Activated CD8-positive, alpha-beta T cell treated with anti-CD3 and anti-CD28 coated beads for 36 hours (primary cell): ENCODE measurements at regions not wholly inside any gene's neighbourhood (a gene's known extent, or its start where the extent isn't known, plus 50 kb on each side); places are given as distances from the start of the nearest gene placed in this dataset.
"Not testable (repeated sequence)": the region's sequence is repeated elsewhere in the genome, so short reads cannot be mapped to it uniquely, and the experiment has no call there.

Experiments
- ATAC-seq: fragments of 200-7000 bp; cut with Tn5 transposase; one replicate; pipeline ENCODE4 v1.10.0; 2021; ENCODE audit warnings: mild to moderate bottlenecking, moderate library complexity
- CTCF ChIA-PET: fragments of 350-600 bp; sonication (Branson Sonifier 250); formaldehyde crosslinking; loops from one replicate; lab custom pipeline; 2021; ENCODE audit warnings: antibody characterized with exemption; lab: Charles Lee
- POLR2A ChIA-PET: fragments of 350-600 bp; sonication (Branson Sonifier 250); formaldehyde crosslinking; loops from one replicate; lab custom pipeline; 2021; ENCODE audit warnings: antibody characterized with exemption; lab: Charles Lee
- DNase-seq: peaks from one replicate; pipeline ENCODE4 v3.0.0-alpha.2; 2020
- H3K27ac Mint-ChIP-seq: one replicate; pipeline ENCODE4 v1.8.0; 2021; ENCODE audit warnings: mild to moderate bottlenecking, mixed read lengths
- H3K27me3 Mint-ChIP-seq: one replicate; pipeline ENCODE4 v1.8.0; 2021; ENCODE audit warnings: mixed read lengths
- H3K36me3 Mint-ChIP-seq: one replicate; pipeline ENCODE4 v1.8.0; 2021; ENCODE audit warnings: low read depth, mixed read lengths
- H3K4me1 Mint-ChIP-seq: one replicate; pipeline ENCODE4 v1.8.0; 2021; ENCODE audit warnings: low read depth, mixed read lengths
- H3K4me3 Mint-ChIP-seq: one replicate; pipeline ENCODE4 v1.8.0; 2021; ENCODE audit warnings: mild to moderate bottlenecking, moderate library complexity, mixed read lengths
- H3K9me3 Mint-ChIP-seq: one replicate; pipeline ENCODE4 v1.8.0; 2021; ENCODE audit warnings: mixed read lengths
- intact Hi-C: fragments of 100-400 bp; cut with micrococcal nuclease; formaldehyde crosslinking; loops from one replicate; pipeline ENCODE4 v1.10.0; 2022
- TF ChIP-seq, protein P1 (sequence below): fragments of 200-600 bp; IDR thresholded peaks from one replicate; pipeline ENCODE4 v1.8.0; 2022; ENCODE audit warnings: antibody characterized with exemption, mild to moderate bottlenecking

GRCh38 chr15:81921163-81921562, 124.7 kb downstream of the MEX3B start:
- no peaks in the 10 kb centered on the region for H3K4me1 Mint-ChIP-seq
- H3K9me3 Mint-ChIP-seq: peaks cover 17% of the 10 kb centered on the region
- H3K27ac Mint-ChIP-seq: no peak overlapping the region
- intact Hi-C loops: no loop called here
- H3K4me3 Mint-ChIP-seq: no peak overlapping the region
- POLR2A ChIA-PET: no interaction called here
- CTCF ChIA-PET: no interaction called here
- peaks cover 2% of the 10 kb centered on the region for H3K27me3 Mint-ChIP-seq
- peaks cover 4% of the 10 kb centered on the region for H3K36me3 Mint-ChIP-seq
- DNase-seq (no peak), ATAC-seq (no peak)
- TF ChIP-seq, protein P1, sequence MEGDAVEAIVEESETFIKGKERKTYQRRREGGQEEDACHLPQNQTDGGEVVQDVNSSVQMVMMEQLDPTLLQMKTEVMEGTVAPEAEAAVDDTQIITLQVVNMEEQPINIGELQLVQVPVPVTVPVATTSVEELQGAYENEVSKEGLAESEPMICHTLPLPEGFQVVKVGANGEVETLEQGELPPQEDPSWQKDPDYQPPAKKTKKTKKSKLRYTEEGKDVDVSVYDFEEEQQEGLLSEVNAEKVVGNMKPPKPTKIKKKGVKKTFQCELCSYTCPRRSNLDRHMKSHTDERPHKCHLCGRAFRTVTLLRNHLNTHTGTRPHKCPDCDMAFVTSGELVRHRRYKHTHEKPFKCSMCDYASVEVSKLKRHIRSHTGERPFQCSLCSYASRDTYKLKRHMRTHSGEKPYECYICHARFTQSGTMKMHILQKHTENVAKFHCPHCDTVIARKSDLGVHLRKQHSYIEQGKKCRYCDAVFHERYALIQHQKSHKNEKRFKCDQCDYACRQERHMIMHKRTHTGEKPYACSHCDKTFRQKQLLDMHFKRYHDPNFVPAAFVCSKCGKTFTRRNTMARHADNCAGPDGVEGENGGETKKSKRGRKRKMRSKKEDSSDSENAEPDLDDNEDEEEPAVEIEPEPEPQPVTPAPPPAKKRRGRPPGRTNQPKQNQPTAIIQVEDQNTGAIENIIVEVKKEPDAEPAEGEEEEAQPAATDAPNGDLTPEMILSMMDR: no peak

- H3K27ac Mint-ChIP-seq, DNase-seq, ATAC-seq, intact Hi-C loops, POLR2A ChIA-PET, H3K36me3 Mint-ChIP-seq, H3K4me1 Mint-ChIP-seq, H3K27me3 Mint-ChIP-seq, H3K4me3 Mint-ChIP-seq, CTCF ChIA-PET: not testable (repeated sequence)
- H3K9me3 Mint-ChIP-seq: peaks cover 17% of the 10 kb centered on the region
Observed at GRCh38 chr15:81918767-81919166, 127.1 kb downstream of the MEX3B start.

- TF ChIP-seq, protein P1: no peak
- ChIA-PET POLR2A (no interaction called here), CTCF (no interaction called here)
- Mint-ChIP-seq H3K27me3 (no peaks in the 10 kb centered on the region), H3K4me3 (no peak overlapping the region), H3K9me3 (peaks cover 17% of the 10 kb centered on the region), H3K4me1 (no peaks in the 10 kb centered on the region), H3K36me3 (peaks cover 4% of the 10 kb centered on the region), H3K27ac (no peak overlapping the region)
- intact Hi-C loops: no loop called here
- no peak for ATAC-seq
- no peak for DNase-seq
Observed at GRCh38 chr15:81916451-81916850, 129.4 kb downstream of the MEX3B start.

- no peaks in the 10 kb centered on the region for H3K27me3 Mint-ChIP-seq
- H3K9me3 Mint-ChIP-seq: peaks cover 15% of the 10 kb centered on the region
- no peak for ATAC-seq
- TF ChIP-seq, protein P1: no peak
- H3K4me3 Mint-ChIP-seq: no peak overlapping the region
- no peaks in the 10 kb centered on the region for H3K4me1 Mint-ChIP-seq
- DNase-seq: no peak
- ChIA-PET CTCF (no interaction called here), POLR2A (no interaction called here)
- peaks cover 4% of the 10 kb centered on the region for H3K36me3 Mint-ChIP-seq
- no peak overlapping the region for H3K27ac Mint-ChIP-seq
- intact Hi-C loops: no loop called here
Observed at GRCh38 chr15:81915990-81916389, 129.8 kb downstream of the MEX3B start.

DNA sequence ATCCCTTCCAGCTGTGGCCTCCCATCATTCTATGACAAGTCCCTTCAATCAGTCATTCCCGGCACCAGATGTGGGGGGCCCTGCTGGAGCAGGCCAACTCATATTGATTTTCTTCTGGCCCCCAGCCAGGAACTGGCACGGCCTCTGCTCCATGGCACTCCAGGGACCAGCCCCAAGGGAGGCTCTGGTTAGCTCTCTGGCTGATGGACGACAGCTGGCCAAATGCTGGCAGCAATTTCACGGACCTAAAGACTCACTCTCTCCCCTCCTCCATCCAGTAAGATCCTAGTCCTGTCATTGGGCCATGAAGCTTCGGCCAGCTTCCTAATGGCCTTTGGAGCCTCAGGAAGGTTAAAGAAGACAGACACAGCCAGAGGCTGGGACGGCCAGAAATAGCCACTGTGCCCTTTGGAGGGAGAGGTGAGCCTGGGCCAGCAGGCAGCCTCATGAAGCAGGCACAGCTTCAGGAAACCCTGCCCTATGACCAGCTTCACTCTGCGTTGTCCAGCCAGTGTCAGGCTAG, 131.0 kb downstream of the MEX3B start:
- ATAC-seq (no peak), DNase-seq (no peak)
- TF ChIP-seq, protein P1: no peak
- CTCF ChIA-PET: no interaction called here
- no peak overlapping the region for H3K4me3 Mint-ChIP-seq
- H3K4me1 Mint-ChIP-seq: no peaks in the 10 kb centered on the region
- no peak overlapping the region for H3K27ac Mint-ChIP-seq
- peaks cover 12% of the 10 kb centered on the region for H3K9me3 Mint-ChIP-seq
- POLR2A ChIA-PET: no interaction called here
- H3K27me3 Mint-ChIP-seq: no peaks in the 10 kb centered on the region
- peaks cover 4% of the 10 kb centered on the region for H3K36me3 Mint-ChIP-seq
- intact Hi-C loops: no loop called here

DNA sequence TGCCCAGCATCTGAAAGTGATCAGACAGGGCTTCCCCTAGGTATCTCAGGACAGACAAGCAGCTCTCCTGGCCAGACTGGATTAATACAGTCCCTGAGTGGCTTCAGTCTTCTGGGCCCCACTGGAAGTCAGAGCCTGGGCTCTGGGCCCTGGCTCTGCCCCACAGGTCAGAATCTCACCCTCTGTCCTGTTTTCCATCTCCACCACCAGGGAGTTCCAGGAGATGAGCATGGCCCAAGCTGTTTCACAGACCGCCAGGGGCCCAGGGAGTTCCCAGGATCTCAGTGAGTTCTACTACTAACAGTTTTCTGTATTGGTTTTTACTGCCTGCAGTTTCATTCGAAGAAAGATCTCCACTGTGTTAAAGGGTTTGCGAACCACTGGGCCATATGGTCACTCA, 131.5 kb downstream of the MEX3B start:
- TF ChIP-seq, protein P1: no peak
- ChIA-PET CTCF (no interaction called here), POLR2A (no interaction called here)
- H3K27ac Mint-ChIP-seq: no peak overlapping the region
- intact Hi-C loops: no loop called here
- ATAC-seq (no peak), DNase-seq (no peak)
- peaks cover 10% of the 10 kb centered on the region for H3K9me3 Mint-ChIP-seq
- peaks cover 4% of the 10 kb centered on the region for H3K36me3 Mint-ChIP-seq
- no peaks in the 10 kb centered on the region for H3K27me3 Mint-ChIP-seq
- H3K4me1 Mint-ChIP-seq: no peaks in the 10 kb centered on the region
- no peak overlapping the region for H3K4me3 Mint-ChIP-seq
